HG03025 (cell line): ENCODE measurements at regions not wholly inside any gene's neighbourhood (a gene's known extent, or its start where the extent isn't known, plus 50 kb on each side); places are given as distances from the start of the nearest gene placed in this dataset.
A peak's percentile ranks its signal among the peaks of the same experiment; 100 is the strongest.

ENCODE experiments used
- ATAC-seq: cut with Tn5 transposase; IDR thresholded peaks from one replicate; pipeline ENCODE4 v1.9.1; 2021; ENCODE audit warnings: mild to moderate bottlenecking, moderate library complexity; ENCODE audit not compliant: unreplicated experiment, low FRiP score

DNA sequence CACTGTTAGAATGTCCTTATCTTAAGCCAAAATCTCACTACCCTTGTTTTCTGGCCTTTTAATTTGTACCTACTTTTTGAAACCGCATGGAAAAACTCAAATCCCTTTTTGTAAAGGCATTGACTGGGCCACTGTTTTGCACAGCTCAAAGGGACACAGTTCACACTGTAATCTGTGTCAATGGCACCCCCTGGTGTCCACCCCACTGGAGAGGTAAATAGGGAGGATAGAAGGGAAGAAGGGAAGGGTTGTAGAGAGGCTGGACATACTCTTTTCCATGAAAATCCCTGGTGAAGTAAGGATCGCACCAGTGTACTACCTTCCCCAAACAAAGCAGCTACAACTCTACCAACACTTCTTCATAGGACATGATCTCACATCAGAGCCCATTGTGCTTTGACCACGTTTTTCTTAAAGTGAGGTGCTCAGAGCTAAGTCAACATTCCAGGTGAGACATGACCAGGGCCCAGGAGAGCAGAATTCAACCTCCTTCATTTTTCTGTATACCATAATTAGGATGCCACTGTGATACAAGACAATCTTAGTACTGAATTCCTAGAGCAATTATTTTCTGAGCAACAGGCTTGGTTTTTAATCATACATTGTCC lies 92.4 kb upstream of the RMDN2 start:
- no peak for ATAC-seq

DNA sequence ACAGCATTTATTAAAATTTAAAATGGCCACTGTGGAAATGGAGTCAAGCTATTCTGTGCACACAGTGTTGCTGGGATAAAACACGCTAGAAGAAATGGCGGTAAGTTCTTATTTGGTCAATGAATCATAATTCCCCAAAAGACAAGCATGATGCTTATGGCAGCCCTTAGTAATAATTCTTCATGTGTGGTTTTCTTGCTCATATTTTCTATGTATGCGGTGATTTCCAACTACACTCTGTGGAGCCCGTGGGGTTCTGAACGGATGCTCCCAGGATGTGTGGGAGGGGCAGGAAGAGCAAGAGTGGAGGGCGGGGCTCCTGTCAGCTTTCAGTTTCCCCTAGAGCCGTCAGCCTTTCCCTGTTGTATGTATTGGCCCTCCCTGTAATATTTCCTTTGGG lies 91.7 kb upstream of the RMDN2 start:
- no peak for ATAC-seq

DNA sequence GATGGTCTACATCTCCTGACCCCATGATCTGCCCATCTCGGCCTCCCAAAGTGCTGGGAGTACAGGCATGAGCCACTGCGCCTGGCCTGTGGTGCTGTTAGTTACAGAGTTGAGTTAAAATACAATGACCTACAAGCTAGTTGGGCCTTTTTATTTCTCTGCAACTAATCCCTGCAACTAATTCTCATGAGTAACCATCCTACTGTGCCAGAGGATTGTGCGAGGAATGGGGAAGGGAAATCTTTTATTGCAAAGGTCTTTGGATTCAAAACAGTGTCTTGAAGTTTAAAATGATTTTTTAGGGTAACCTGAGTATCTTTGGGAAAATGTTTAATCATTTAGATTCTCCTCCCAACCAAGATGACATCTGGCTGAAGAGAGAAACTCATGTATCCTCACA lies 88.8 kb upstream of the RMDN2 start:
- ATAC-seq, result no peak

DNA sequence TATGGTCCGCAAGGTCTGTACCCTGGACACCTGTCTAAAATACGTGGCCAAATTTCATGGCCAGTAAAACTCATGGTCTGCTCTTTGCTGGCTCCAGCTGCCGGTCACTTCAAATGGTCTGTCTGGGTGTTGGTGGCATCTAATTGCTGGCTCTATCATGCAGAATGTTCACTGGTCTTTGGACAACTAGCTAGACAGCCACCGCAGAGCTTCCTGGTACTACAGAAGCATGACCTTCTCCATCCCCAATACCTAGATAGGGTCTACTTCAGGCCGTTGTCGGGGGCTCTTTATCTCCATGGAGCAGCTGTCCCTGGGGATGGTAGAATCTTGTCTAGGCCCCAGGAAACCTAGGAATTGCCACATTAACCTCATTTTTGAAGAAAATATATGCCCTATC lies 88.4 kb upstream of the RMDN2 start:
- ATAC-seq, result no peak

DNA sequence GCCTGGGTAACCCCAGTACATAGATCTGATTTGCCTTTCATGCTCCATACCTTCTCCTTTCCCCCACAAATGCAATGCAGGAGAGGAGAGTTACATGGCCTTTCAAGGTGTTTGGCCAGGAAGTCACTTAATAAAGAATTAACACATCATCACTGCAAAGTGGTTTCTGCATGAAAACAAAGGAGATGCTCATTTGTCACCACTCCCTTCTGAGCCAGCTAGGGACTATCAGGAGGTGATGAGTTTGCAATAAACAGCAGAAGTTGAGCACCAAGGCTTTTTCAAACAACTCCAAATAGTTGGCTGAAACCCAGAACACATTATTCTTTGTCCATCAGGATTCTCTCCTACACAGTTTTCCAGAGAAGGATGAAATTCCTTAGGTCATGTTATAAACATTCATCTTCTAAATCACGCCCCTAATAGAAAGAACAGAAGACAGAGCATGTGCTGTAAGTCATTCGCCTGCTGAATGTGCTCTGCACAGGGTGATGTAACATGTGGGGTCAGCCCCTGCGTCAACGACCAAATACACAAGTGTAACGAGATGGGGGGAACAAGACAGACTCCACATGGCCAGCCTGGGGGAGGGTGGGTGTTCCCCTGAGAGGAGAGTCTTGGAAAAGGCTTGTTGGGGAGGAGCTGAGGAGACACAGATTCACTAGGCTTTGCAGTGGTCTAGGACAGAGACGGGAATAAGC lies 87.3 kb upstream of the RMDN2 start:
- no peak for ATAC-seq

DNA sequence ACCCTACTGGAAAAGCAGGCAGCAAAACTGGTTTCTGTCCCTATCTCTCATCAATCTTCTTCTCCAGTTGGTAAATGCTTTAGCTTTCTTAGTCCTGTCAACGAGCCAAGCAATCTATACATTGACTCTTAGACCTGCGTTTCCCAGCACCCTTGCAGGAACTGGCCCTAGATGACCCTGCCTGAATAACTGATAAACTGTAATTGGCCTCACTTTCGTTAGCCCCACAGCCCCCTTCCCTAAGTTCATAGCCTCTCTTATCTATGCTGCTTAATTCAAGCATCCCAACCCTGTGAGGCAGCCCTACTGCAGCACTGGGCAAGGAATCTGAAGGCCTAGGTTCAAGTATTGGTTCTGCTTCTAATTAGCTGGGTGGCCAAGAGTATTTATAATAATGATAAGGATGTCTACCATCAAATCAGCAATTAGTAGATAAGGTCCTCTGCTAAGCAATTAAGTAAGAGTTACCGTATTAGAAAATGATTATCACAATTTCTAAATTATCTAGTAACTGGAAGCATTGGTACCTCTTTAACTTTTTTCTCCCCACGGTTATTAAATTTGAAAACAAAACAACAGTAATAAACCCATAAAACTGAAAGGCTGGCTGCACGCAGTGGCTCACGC lies 86.4 kb upstream of the RMDN2 start:
- no peak for ATAC-seq

DNA sequence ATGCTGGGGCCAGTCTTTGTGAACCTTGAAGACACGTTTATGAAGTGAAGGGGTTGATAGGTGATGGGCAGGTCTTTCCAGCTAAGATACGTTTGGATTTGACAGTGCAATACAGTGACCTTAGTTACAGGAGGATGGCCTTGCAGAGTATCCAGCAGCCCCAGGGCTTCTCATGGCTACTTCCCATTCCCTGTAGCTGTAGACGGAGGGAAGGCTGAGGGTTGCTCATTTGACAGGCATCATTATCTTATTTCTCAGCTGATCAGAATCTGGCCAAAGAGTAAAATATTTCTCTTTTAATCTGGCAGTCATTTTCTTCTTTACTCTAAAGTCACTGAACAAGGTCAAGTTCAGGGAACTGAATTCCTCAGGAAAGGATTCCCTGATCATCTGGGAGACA lies 85.1 kb upstream of the RMDN2 start:
- no peak for ATAC-seq

DNA sequence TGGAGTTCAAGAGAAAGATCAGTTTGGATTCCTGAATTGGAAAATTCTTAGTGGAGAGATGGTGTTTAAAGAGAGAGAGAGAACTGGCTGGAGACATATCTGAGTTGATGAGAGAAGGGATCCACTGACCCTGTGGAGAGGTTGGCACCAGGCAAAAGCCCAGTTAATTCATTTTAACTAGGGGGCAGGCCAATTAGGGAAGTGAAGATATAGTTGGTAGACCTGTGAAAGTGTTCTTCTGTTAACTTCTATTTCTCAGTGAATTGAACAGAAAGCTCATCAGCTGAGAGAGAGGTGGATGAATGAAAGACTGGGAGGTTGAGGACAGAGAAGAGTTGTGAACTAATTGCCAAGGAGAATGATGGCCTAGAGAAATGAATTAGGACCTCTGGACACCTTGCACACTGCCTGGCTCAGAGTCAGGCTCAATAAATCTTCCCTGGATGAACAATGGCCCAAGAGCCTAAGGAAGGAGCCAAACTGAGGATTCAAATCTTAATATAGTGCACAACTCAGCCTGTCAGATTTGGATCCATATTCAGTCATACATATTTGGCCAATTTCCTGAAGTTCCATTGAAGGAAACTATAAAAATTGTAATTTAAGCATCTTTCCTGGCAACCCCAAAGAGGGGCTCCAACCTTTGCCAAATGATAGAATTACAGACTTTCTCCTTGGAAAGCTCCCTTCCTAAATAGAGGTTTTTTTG lies 82.2 kb upstream of the RMDN2 start:
- no peak for ATAC-seq

DNA sequence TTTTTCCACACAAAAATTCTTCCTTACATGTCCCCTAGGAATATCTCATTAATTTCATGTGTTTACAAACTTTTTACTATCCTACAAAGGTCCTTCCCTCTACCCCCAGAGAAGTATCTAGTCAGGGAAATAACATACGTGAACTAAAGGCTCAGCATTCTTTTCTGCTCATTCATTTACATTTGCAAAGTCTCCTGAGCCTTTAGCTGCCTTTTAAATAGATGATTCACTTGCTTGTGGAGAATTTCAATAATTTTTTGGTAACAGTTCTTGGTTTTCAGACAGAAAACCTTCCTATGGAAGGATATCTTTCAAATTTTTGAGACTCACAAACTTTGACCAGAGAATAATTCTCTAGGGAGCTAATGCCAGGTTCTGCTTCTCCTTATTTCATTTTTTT lies 81.5 kb upstream of the RMDN2 start:
- ATAC-seq, result no peak

DNA sequence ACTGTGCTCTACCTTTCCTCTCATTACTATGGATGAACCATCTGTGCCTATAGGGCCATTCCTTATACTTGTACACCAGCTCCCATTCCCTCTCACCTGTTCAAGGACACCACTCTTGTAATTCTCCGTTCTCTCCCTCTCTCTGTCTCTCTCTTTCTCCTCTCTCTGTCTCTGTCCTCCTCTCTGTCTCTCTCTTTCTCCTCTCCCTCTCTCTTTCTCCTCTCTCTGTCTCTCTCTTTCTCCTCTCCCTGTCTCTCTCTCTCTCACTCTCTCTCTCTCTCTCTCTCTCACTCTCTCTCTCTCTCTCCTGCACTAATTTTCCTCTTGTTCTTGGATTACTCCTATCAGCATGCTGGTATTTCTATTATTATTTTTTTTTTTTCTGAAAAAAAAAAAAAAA lies 78.9 kb upstream of the RMDN2 start:
- ATAC-seq, result no peak

DNA sequence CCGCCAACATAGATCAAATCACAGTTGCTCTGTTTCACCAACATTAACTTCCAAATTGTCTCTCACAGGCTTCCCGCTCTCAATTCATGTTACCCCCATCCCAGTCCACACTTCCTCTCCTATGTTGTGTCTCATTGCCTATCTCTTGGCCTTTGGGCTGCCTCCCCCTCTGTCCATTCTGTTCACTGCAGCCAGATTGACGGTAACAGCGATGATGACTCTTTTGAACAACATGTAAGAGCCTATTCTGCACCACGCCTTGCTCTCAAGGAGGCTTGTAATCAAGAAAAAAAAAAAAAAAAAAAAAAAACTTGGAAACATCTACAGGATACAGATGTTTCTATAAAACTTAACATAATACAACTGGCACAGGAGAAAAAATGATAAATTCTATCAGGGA lies 77.3 kb upstream of the RMDN2 start:
- ATAC-seq, result no peak

DNA sequence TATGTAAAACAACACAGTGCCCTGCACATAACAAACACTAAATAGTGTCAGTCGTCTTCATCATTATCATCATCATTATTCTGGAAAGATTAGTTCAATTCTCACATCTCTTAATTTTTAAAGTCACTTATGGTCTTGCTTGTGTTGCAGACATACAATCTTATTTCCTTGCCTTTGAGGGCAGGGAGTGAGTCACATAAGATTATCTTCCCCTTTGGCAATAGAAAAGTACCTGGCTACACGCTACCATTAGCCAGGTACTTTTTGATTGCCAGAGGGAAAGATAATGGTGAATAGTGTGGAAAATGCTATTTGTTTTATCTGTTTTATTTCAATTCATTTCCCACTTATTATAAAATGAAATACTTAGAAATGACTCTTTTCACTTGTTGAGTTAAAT lies 76.6 kb upstream of the RMDN2 start:
- no peak for ATAC-seq

DNA sequence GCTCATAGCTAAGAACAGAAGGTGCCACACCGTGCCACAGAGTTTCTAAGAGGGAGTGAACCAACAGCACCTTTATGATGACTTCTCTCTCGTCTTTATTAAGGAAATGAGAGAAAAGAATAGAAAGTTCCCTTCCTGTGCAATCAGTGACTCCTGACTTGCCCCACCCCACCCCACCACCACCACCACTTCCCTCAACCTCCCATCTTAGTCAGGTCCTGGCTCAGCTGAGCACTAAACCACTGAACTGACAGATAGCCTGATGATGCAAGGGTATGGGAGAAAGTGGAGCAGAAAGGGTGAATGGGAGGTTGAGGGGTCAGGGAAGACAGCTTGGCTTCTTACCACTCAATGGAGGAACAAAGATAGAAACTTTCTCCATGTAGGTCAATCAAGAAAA lies 75.2 kb upstream of the RMDN2 start:
- no peak for ATAC-seq

DNA sequence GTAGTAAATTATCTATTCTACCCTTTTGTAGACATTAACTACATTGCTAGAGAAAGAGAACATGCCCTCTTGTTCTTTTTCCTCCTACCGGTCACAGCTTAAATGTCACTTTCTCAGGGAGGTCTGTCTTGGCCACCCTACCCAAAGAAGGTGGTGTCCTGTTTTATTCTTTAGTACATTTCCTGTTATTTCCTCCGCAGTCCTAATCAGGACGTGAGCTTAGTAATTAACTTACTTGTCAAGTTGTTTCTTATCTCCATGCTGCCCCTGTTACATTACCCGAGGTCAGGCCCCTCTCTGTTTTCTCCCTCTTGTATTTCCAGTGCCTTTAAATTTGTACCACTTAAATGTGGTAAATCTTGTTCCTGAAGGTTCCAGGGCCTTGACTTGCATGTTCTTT lies 73.7 kb upstream of the RMDN2 start:
- peak; percentile 18 for ATAC-seq

DNA sequence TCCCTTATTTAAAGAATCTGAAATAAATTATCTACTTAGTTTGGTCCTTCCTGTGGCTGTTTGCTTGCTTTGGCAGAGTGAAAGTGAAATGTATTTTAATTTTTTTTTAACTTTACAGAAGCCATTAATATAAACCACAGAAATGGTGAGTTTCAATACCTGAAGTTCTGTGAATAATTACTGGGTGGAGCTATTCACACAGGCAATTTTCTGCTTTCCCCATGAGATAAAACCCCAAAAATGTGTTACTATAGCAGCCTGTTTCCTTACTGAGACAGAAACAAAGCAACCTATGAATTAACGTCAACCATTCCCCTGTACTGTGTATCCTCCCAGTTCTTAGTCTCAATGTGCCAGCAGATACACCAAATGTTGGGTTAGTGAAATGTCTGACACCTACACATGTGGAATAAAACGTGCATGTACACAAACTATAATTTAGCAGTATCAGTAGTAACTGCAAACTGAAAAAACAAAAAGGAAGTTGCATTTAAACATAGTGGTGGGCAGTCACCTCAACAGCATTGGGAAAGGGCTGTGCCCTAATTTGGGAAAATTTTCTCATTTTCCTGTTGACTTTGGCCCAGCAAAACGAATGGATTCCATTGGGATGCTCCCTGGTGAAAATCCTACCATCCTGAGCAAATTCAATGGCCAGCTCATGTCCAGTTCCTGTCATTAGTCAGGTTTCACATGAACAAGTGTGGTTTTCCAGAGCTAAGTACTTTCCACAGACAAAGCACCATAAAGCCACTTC lies 73.1 kb upstream of the RMDN2 start:
- ATAC-seq, result peak; percentile 64

DNA sequence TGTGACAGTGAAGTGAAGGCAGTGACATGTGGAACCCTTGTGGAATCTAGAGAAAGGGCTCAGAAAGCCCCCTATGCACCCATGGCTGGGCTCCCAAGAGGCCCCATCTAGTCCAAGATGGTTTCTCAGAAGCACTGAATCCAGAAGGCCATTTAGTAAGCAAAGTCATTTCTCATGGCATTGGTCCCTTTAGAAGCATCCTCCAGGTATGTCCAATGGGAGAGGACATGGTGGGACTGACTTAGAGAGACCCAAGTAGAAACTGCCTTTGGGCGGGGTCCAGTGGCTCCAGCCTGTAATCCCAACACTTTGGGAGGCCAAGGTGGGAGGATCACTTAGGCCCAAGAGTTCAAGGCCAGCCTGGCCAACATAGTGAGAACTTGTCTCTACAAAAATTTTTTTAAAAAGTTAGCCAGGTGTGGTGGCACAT lies 72.5 kb upstream of the RMDN2 start:
- no peak for ATAC-seq

DNA sequence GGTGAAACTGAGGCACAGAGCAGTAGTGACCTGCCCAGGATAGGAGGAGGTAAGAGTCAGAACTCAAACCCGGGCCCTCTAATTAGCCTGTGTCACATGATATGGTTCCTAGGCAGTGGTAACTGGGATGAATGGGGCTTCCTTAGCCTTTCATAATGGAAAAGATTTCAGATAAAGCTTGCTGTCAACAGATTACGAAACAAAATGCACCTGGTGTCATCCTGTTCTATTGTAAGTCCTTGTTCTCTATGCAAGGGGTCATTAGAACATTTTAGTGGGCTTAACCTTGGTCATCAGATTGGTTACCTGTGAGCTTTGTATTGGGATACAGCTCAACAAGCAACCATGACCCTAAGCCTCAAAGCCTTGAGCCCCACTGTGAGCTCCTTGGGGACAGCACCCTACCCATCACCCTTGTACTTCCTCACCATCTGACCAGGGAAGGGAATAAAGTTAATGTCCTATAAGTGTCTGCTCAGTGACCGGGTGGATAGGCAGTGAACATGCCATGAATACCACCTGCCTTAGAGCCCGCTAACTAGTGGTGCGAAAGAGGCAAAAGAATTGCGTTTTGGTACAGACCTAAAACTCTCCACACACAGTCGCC lies 70.3 kb upstream of the RMDN2 start:
- ATAC-seq, result no peak

DNA sequence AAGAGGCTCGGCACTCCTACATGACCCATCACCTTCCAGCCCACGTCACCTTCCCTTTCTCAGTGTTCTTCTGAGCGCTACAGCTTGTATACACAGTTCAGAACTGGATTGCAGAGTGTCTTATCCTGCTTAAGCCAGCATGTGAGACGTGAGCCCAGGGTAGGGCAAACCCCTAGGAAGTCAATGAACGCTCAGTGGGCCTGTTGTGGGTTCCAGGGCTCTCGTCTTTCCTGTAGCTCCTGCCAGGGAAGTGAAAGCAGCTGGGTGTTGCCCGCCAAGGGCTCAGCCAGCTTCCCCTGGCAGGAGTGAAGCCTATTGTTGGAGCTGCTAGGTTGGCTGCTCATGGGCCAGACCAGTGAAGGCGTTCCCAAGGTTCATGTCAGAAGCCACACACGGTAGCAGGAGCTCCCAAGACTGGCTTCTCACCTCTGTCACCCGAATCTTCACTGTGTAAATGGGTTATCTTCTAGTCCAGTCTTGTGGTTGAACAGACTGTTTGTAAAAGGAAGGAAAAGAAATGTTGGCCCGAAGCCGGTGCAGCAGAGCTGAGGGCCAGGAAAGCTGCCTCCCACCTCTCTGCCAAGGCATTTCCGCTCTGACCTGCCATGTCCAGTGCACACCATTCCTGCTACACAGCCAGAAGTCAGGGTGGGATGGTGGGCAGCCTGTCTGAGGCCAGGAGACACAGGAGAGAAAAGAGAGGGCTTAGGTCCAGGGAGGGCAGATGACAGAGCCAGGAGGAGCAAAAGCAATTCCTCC lies 69.6 kb upstream of the RMDN2 start:
- ATAC-seq, result no peak

DNA sequence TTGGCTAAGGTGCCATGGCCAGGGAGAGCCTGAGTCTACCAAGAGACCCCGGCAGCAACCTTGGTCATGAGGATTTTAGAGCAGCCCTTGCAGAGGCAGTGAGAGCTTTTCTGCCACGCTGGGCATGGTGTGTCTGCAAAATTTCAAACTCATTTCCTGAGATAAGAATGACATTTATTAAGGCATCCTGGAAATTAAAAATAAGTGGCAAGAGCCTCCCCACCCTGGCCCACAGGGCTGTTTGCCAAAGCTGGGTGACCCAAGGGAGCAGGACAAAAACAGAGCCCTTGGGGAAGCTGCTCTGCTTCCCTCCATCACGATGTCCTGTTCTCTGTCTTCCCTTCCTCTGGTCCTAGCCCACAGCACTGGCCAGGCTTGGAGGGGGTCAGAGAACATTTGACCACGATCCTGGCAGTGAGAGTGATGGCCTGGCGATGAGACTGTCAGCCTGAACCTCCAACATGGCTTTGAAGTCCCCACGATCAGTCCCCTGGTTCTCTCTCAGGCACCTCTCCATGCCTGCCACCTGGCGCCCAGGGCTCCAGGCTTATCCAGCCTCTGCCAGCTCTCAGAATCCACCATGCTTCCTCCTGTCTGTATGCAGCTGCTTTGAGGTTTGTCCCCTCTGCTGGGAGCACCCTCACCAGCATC lies 68.9 kb upstream of the RMDN2 start:
- no peak for ATAC-seq
